OCI-LY1 (cell line): ENCODE measurements at regions not wholly inside any gene's neighbourhood (a gene's known extent, or its start where the extent isn't known, plus 50 kb on each side); places are given as distances from the start of the nearest gene placed in this dataset.

Experiments used
- CTCF ChIP-seq: fragments of 200-600 bp; sonication (generic), shearing (Covaris generic); IDR thresholded peaks from 2 replicates; pipeline ENCODE4 v1.5.1; 2017; ENCODE audit warnings: mild to moderate bottlenecking, antibody characterized with exemption, low read length, moderate library complexity, mixed read lengths
- EZH2 ChIP-seq: fragments of 200-600 bp; sonication (generic), shearing (Covaris generic); IDR thresholded peaks from 2 replicates; pipeline ENCODE4 v1.8.0; 2017; ENCODE audit warnings: borderline replicate concordance, mixed run types, mild to moderate bottlenecking, antibody characterized with exemption, low read length, moderate library complexity, mixed read lengths

- TF ChIP-seq CTCF: no peak
- no peak for TF ChIP-seq EZH2
Observed at GRCh38 chr10:43773736-43774135, 125.1 kb upstream of the ZNF32 start.
